ENCODE measurements at regions not wholly inside any gene's neighbourhood (a gene's known extent, or its start where the extent isn't known, plus 50 kb on each side); places are given as distances from the start of the nearest gene placed in this dataset.
"Not testable (repeated sequence)": the region's sequence is repeated elsewhere in the genome, so short reads cannot be mapped to it uniquely, and the experiment has no call there.

- no peak for FAIRE-seq
Measured at GRCh38 chr1:168424281-168424680, 119.5 kb downstream of the XCL2 start.

GRCh38 chr1:168422203-168422847 is 121.5 kb downstream of the XCL2 start:
- FAIRE-seq (no peak), DNase-seq (ENCODE audit: extremely low spot score, insufficient read length, low read depth) (no peak)

More at GRCh38 chr1:168424281-168424680, 119.5 kb downstream of the XCL2 start:
- DNase-seq (ENCODE audit: extremely low spot score, insufficient read length, low read depth) = no peak

GRCh38 chr1:168421399-168422004 is 122.3 kb downstream of the XCL2 start:
- DNase-seq (ENCODE audit: extremely low spot score, insufficient read length, low read depth) (no peak), FAIRE-seq (no peak)

- DNase-seq (ENCODE audit: extremely low spot score, insufficient read length, low read depth) = no peak
- FAIRE-seq = no peak
Measured at GRCh38 chr1:168420177-168420576, 123.6 kb downstream of the XCL2 start.

GRCh38 chr1:168419736-168420135 is 124.1 kb downstream of the XCL2 start:
- FAIRE-seq = no peak
- no peak for DNase-seq (ENCODE audit: extremely low spot score, insufficient read length, low read depth)

GRCh38 chr1:168416220-168416619 is 127.6 kb downstream of the XCL2 start:
- no peak for DNase-seq (ENCODE audit: extremely low spot score, insufficient read length, low read depth)
- FAIRE-seq = no peak

GRCh38 chr1:168414914-168415313 is 128.9 kb downstream of the XCL2 start:
- DNase-seq (ENCODE audit: extremely low spot score, insufficient read length, low read depth) = no peak
- FAIRE-seq = no peak

- FAIRE-seq (peak; percentile 49), DNase-seq (ENCODE audit: extremely low spot score, insufficient read length, low read depth) (no peak)
Measured at GRCh38 chr1:168410464-168410863, 129.8 kb downstream of the TBX19 start.

GRCh38 chr1:168408884-168409283 is 128.2 kb downstream of the TBX19 start:
- peak; percentile 62 for FAIRE-seq

GRCh38 chr1:168408539-168408865 is 127.8 kb downstream of the TBX19 start:
- DNase-seq (ENCODE audit: extremely low spot score, insufficient read length, low read depth) (no peak), FAIRE-seq (no peak)

More at GRCh38 chr1:168408884-168409283, 128.2 kb downstream of the TBX19 start:
- peak; percentile 12 for DNase-seq (ENCODE audit: extremely low spot score, insufficient read length, low read depth)

GRCh38 chr1:168407832-168408538 is 127.3 kb downstream of the TBX19 start:
- no peak for DNase-seq (ENCODE audit: extremely low spot score, insufficient read length, low read depth)
- FAIRE-seq = peak; percentile 50

GRCh38 chr1:168405906-168406549 is 125.4 kb downstream of the TBX19 start:
- DNase-seq (ENCODE audit: extremely low spot score, insufficient read length, low read depth) = no peak
- FAIRE-seq = no peak

GRCh38 chr1:168403140-168403539 is 122.5 kb downstream of the TBX19 start:
- FAIRE-seq = no peak

GRCh38 chr1:168402466-168402865 is 121.8 kb downstream of the TBX19 start:
- DNase-seq (ENCODE audit: extremely low spot score, insufficient read length, low read depth); FAIRE-seq: not testable (repeated sequence)

More at GRCh38 chr1:168403140-168403539, 122.5 kb downstream of the TBX19 start:
- no peak for DNase-seq (ENCODE audit: extremely low spot score, insufficient read length, low read depth)

GRCh38 chr1:168401341-168401740 is 120.7 kb downstream of the TBX19 start:
- DNase-seq (ENCODE audit: extremely low spot score, insufficient read length, low read depth) = no peak
- FAIRE-seq = no peak

GRCh38 chr1:168400139-168400538 is 119.5 kb downstream of the TBX19 start:
- no peak for FAIRE-seq
- no peak for DNase-seq (ENCODE audit: extremely low spot score, insufficient read length, low read depth)

GRCh38 chr1:168397806-168398205 is 117.1 kb downstream of the TBX19 start:
- FAIRE-seq (no peak), DNase-seq (ENCODE audit: extremely low spot score, insufficient read length, low read depth) (no peak)

- FAIRE-seq = no peak
- DNase-seq (ENCODE audit: extremely low spot score, insufficient read length, low read depth) = no peak
Measured at GRCh38 chr1:168396940-168397684, 116.4 kb downstream of the TBX19 start.

GRCh38 chr1:168396508-168396907 is 115.8 kb downstream of the TBX19 start:
- FAIRE-seq (no peak), DNase-seq (ENCODE audit: extremely low spot score, insufficient read length, low read depth) (no peak)

- DNase-seq (ENCODE audit: extremely low spot score, insufficient read length, low read depth) (no peak), FAIRE-seq (no peak)
Measured at GRCh38 chr1:168394858-168395257, 114.2 kb downstream of the TBX19 start.

Data from GM18507 (cell line).